Right cardiac atrium (tissue), 5 donors: ENCODE measurements at regions not wholly inside any gene's neighbourhood (a gene's known extent, or its start where the extent isn't known, plus 50 kb on each side); places are given as distances from the start of the nearest gene placed in this dataset.

Source experiments
- ATAC-seq, 2 donors: fragments of 200-7000 bp; cut with Tn5 transposase; one replicate each; pipeline versions ENCODE4 v1.8.0 to v1.9.1; 2020; ENCODE audit warnings: moderate library complexity in 2 of 2, mild to moderate bottlenecking in 1 of 2
- DNase-seq, 3 donors: peaks; one replicate each; pipeline ENCODE4 v3.0.0-alpha.2; 2020
- H3K27ac ChIP-seq: one replicate; pipeline ENCODE4 v1.5.1; 2013; ENCODE audit warnings: mild to moderate bottlenecking, low read length, control low read depth, moderate library complexity
- H3K27me3 ChIP-seq: one replicate; pipeline ENCODE4 v1.6.1; 2013; ENCODE audit not compliant: control insufficient read depth, insufficient read depth
- H3K4me1 ChIP-seq: one replicate; pipeline ENCODE4 v1.6.1; 2013; ENCODE audit warnings: low read length; ENCODE audit not compliant: control insufficient read depth, insufficient read depth
- H3K4me3 ChIP-seq: one replicate; pipeline ENCODE4 v1.5.1; 2013; ENCODE audit warnings: low read length, control low read depth
- H3K9me3 ChIP-seq: one replicate; pipeline ENCODE4 v1.6.1; 2013; ENCODE audit warnings: low read length; ENCODE audit not compliant: control insufficient read depth
- WGBS: extraction: QIAGEN DNeasy Blood & Tissue Kit; methylation state at CpG from one replicate; pipeline ENCODE4 v1.1.7; 2013; 5-methylcytosine and 5-hydroxymethylcytosine counted together
- intact Hi-C, 4 donors: fragments of 100-400 bp; cut with DNase I; formaldehyde crosslinking; loops; one replicate each; pipeline versions ENCODE4 v1.11.0 to v1.14.0; 2022 to 2023
- donor health status: healthy with polysubstance abuse.
- donor health status: DM: no; HTN: yes; CAD: no.
- donor health status: DM: no; HTN: no; CAD: no.
- donor health status: DM: no; HTN: yes; CAD: no; lungs with severe emphysema.
- donor health status: DM: yes; HTN: yes; CAD: no.

- intact Hi-C loops = no loop called here
- Histone ChIP-seq H3K4me1 (no peaks in the 10 kb centered on the region), H3K27me3 (no peaks in the 10 kb centered on the region), H3K4me3 (no peak overlapping the region), H3K27ac (no peak overlapping the region), H3K9me3 (no peaks in the 10 kb centered on the region)
- no peak for ATAC-seq
- DNase-seq = no peak
- WGBS = 55% methylated on average over 4 of the region's 4 CpGs
Measured at GRCh38 chr7:152984421-152984820, 224.9 kb downstream of the ACTR3B start.

- intact Hi-C loops = no loop called here
- DNase-seq (no peak), ATAC-seq (no peak)
- 65% methylated on average over 4 of the region's 4 CpGs for WGBS
- Histone ChIP-seq H3K27me3 (no peaks in the 10 kb centered on the region), H3K4me1 (no peaks in the 10 kb centered on the region), H3K4me3 (no peak overlapping the region), H3K27ac (no peak overlapping the region), H3K9me3 (no peaks in the 10 kb centered on the region)
Measured at GRCh38 chr7:152986376-152986775, 226.8 kb downstream of the ACTR3B start.

- Histone ChIP-seq H3K27me3 (no peaks in the 10 kb centered on the region), H3K4me1 (no peaks in the 10 kb centered on the region), H3K27ac (no peak overlapping the region), H3K4me3 (no peak overlapping the region), H3K9me3 (no peaks in the 10 kb centered on the region)
- intact Hi-C loops = no loop called here
- DNase-seq (no peak), ATAC-seq (no peak)
- WGBS = 86% methylated on average over 2 of the region's 2 CpGs
Measured at GRCh38 chr7:152987656-152988055, 228.1 kb downstream of the ACTR3B start.

- intact Hi-C loops = no loop called here
- 30% methylated on average over 8 of the region's 8 CpGs for WGBS
- no peak overlapping the region for H3K4me3 ChIP-seq
- DNase-seq = no peak
- H3K9me3 ChIP-seq = no peaks in the 10 kb centered on the region
- no peak for ATAC-seq
- H3K4me1 ChIP-seq = no peaks in the 10 kb centered on the region
- no peak overlapping the region for H3K27ac ChIP-seq
- no peaks in the 10 kb centered on the region for H3K27me3 ChIP-seq
Measured at GRCh38 chr7:152989889-152990380, 230.4 kb downstream of the ACTR3B start.

GRCh38 chr7:152998420-152998819 lies 238.9 kb downstream of the ACTR3B start:
- Histone ChIP-seq H3K27ac (no peak overlapping the region), H3K9me3 (peaks cover 2% of the 10 kb centered on the region), H3K4me3 (no peak overlapping the region), H3K27me3 (no peaks in the 10 kb centered on the region), H3K4me1 (no peaks in the 10 kb centered on the region)
- intact Hi-C loops = no loop called here
- no peak for ATAC-seq
- DNase-seq = no peak
- 85% methylated on average over 4 of the region's 4 CpGs for WGBS

- H3K9me3 ChIP-seq = peaks cover 2% of the 10 kb centered on the region
- DNase-seq (no peak), ATAC-seq (no peak)
- WGBS = 68% methylated on average over 1 of the region's 1 CpG
- H3K4me1 ChIP-seq = no peaks in the 10 kb centered on the region
- no peak overlapping the region for H3K4me3 ChIP-seq
- H3K27me3 ChIP-seq = no peaks in the 10 kb centered on the region
- intact Hi-C loops = no loop called here
- no peak overlapping the region for H3K27ac ChIP-seq
Measured at GRCh38 chr7:153002115-153002514, 242.6 kb downstream of the ACTR3B start.

- Histone ChIP-seq H3K9me3 (peaks cover 2% of the 10 kb centered on the region), H3K4me3 (no peak overlapping the region), H3K4me1 (no peaks in the 10 kb centered on the region), H3K27me3 (no peaks in the 10 kb centered on the region), H3K27ac (no peak overlapping the region)
- intact Hi-C loops = no loop called here
- ATAC-seq (no peak), DNase-seq (no peak)
- WGBS = 86% methylated on average over 5 of the region's 5 CpGs
Measured at GRCh38 chr7:153002572-153002971, 243.0 kb downstream of the ACTR3B start.

- H3K4me1 ChIP-seq = no peaks in the 10 kb centered on the region
- DNase-seq (no peak), ATAC-seq (no peak)
- WGBS = 83% methylated on average over 14 of the region's 14 CpGs
- intact Hi-C loops = no loop called here
- no peak overlapping the region for H3K27ac ChIP-seq
- no peak overlapping the region for H3K4me3 ChIP-seq
- peaks cover 2% of the 10 kb centered on the region for H3K9me3 ChIP-seq
- H3K27me3 ChIP-seq = no peaks in the 10 kb centered on the region
Measured at GRCh38 chr7:153004341-153004740, 244.8 kb downstream of the ACTR3B start.

GRCh38 chr7:153005750-153006435 lies 246.3 kb downstream of the ACTR3B start:
- H3K4me3 ChIP-seq = no peak overlapping the region
- intact Hi-C loops = no loop called here
- WGBS = 69% methylated on average over 10 of the region's 10 CpGs
- H3K4me1 ChIP-seq = no peaks in the 10 kb centered on the region
- peaks cover 2% of the 10 kb centered on the region for H3K9me3 ChIP-seq
- H3K27me3 ChIP-seq = no peaks in the 10 kb centered on the region
- ATAC-seq (no peak), DNase-seq (no peak)
- no peak overlapping the region for H3K27ac ChIP-seq

GRCh38 chr7:153006452-153006851 lies 246.9 kb downstream of the ACTR3B start:
- ATAC-seq = no peak

GRCh38 chr7:153006911-153007310 lies 247.4 kb downstream of the ACTR3B start:
- WGBS = 78% methylated on average over 8 of the region's 8 CpGs
- no peak for ATAC-seq

More at GRCh38 chr7:153006452-153006851, 246.9 kb downstream of the ACTR3B start:
- Histone ChIP-seq H3K27ac (no peak overlapping the region), H3K4me1 (no peaks in the 10 kb centered on the region), H3K27me3 (no peaks in the 10 kb centered on the region), H3K9me3 (no peaks in the 10 kb centered on the region), H3K4me3 (no peak overlapping the region)
- DNase-seq = no peak
- intact Hi-C loops = no loop called here
- 84% methylated on average over 2 of the region's 2 CpGs for WGBS

GRCh38 chr7:153010416-153010815 lies 250.9 kb downstream of the ACTR3B start:
- DNase-seq (no peak), ATAC-seq (no peak)
- H3K9me3 ChIP-seq = no peaks in the 10 kb centered on the region
- H3K27me3 ChIP-seq = no peaks in the 10 kb centered on the region
- intact Hi-C loops = no loop called here
- 85% methylated on average over 10 of the region's 10 CpGs for WGBS
- H3K27ac ChIP-seq = no peak overlapping the region
- H3K4me1 ChIP-seq = no peaks in the 10 kb centered on the region
- no peak overlapping the region for H3K4me3 ChIP-seq

More at GRCh38 chr7:153006911-153007310, 247.4 kb downstream of the ACTR3B start:
- intact Hi-C loops = no loop called here
- Histone ChIP-seq H3K27me3 (no peaks in the 10 kb centered on the region), H3K4me3 (no peak overlapping the region), H3K27ac (no peak overlapping the region), H3K4me1 (no peaks in the 10 kb centered on the region), H3K9me3 (no peaks in the 10 kb centered on the region)
- no peak for DNase-seq
